ENCODE measurements at regions not wholly inside any gene's neighbourhood (a gene's known extent, or its start where the extent isn't known, plus 50 kb on each side); places are given as distances from the start of the nearest gene placed in this dataset.

DNA sequence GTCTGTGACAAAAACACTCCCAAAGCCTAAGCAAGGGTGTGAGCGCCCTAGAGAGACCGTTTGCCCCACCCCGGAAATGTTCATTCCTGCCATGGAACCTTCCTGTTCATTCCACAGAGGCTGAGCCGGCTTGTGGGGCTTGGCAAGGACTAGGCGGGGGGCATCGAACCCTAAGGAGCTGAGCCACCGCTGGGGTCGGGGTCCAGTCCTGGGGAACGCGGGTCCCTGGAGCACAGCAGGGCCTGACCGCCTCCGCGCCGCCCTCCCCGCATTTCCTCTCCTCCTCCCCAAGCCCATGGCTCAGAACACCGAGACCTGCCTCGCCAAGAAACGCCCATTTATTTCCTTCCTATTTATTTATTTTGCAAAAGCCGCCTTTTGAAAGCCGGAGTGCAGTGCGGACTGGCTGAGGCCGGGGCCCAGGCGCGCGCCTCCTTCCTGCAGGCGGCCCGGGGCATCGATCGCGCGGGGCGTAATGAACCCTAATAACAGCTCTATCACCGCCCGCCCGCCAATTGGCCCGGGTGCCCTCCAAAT, 228.9 kb upstream of the IRX4 start:
- no peak for TF ChIP-seq CTCF (IDR thresholded peaks at IDR 0.05 in 2 of 3, conservative IDR thresholded peaks at IDR 0.05 in 1 of 3; ENCODE audit: borderline replicate concordance in 1 of 3, insufficient read depth in 1 of 3, low read depth in 2 of 3, low read length in 2 of 3)
- TF ChIP-seq EZH2 (IDR thresholded peaks at IDR 0.05): no peak
- no peak for TF ChIP-seq YY1 (IDR thresholded peaks at IDR 0.05; ENCODE audit: extremely low read depth, insufficient replicate concordance, low read depth, low read length)
- TF ChIP-seq EGR1 (IDR thresholded peaks at IDR 0.05; ENCODE audit: low read depth): no peak
- TF ChIP-seq POLR2AphosphoS5 (IDR thresholded peaks at IDR 0.05; ENCODE audit: low read depth, low read length): no peak
- TF ChIP-seq EZH2phosphoT487 (IDR thresholded peaks at IDR 0.05; ENCODE audit: borderline replicate concordance): no peak
- TF ChIP-seq CBX3 (IDR thresholded peaks at IDR 0.05; ENCODE audit: low read depth): no peak
- no peak for TF ChIP-seq SRF (IDR thresholded peaks at IDR 0.05; ENCODE audit: low read depth)

All from HCT116 (cell line).